ENCODE measurements at regions not wholly inside any gene's neighbourhood (a gene's known extent, or its start where the extent isn't known, plus 50 kb on each side); places are given as distances from the start of the nearest gene placed in this dataset.

DNA sequence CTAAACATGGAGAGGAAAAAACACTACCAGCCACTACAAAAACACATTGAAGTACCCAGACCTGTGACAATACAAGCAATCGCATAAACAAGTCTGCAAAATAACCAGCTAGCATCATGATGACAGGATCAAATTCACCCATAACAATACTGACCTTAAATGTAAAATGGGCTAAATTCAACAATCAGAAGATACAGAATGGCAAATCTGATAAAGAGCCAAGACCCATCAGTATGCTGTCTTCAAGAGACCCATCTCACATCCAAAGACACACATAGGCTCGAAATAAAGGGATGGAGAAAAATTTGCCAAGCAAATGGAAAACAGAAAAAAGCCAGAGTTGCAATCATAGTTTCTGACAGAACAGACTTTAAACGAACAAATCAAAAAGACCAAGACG lies 294.4 kb downstream of the MEF2C start:
- no peak for TF ChIP-seq CTCF (IDR thresholded peaks at IDR 0.05; ENCODE audit: borderline replicate concordance, insufficient read depth, low read depth, low read length)
- no peak overlapping the region for H3K4me3 ChIP-seq (ENCODE audit: low read depth, low read length)

DNA sequence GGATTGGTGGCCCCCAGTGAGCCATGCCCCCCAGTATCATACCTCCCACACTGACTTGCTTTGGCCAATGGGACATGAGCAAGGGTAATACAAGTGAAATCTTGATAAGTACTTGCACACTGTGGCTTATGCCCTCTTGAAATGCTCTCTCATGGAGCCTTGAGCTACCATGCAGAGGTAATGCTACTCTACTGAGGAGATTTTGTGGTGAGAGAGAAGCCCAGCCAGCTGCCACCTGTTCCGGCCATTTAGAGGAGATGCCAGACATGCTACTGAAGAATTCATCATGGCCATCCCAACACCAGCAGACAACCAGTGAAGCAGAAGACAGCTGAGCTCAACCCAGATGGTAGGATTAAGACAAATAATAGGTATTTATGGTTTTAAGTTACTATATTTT lies 299.5 kb downstream of the MEF2C start:
- TF ChIP-seq CTCF (IDR thresholded peaks at IDR 0.05; ENCODE audit: borderline replicate concordance, insufficient read depth, low read depth, low read length): no peak
- no peak overlapping the region for H3K4me3 ChIP-seq (ENCODE audit: low read depth, low read length)

GRCh38 chr5:88558366-88558765 lies 289.7 kb upstream of the TMEM161B start:
- H3K4me3 ChIP-seq (ENCODE audit: low read depth, low read length): no peak overlapping the region
- TF ChIP-seq CTCF (IDR thresholded peaks at IDR 0.05; ENCODE audit: borderline replicate concordance, insufficient read depth, low read depth, low read length): no peak

GRCh38 chr5:88557881-88558280 lies 289.2 kb upstream of the TMEM161B start:
- no peak overlapping the region for H3K4me3 ChIP-seq (ENCODE audit: low read depth, low read length)
- TF ChIP-seq CTCF (IDR thresholded peaks at IDR 0.05; ENCODE audit: borderline replicate concordance, insufficient read depth, low read depth, low read length): no peak

- no peak for TF ChIP-seq CTCF (IDR thresholded peaks at IDR 0.05; ENCODE audit: borderline replicate concordance, insufficient read depth, low read depth, low read length)
- H3K4me3 ChIP-seq (ENCODE audit: low read depth, low read length): no peak overlapping the region
Observed at GRCh38 chr5:88557131-88557530, 288.5 kb upstream of the TMEM161B start.

DNA sequence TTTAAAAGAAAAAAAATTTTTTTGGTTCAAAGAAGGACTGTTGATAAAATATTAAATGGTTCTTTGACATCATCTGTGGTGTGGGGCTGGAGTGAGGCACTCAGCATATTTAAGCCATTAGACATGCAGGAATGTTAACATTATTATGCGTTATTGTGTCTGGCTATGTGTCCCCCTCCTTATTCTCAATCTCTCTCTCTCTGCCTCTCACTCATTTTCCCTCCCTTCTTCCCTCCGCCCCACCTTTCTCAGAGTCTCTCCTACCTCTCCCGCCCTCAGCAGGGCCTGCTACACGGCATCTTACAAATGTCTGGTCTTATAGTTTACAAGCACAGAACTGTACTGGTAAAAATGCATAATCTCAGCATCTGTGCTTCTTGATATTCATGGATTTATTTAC lies 287.8 kb upstream of the TMEM161B start:
- TF ChIP-seq CTCF (IDR thresholded peaks at IDR 0.05; ENCODE audit: borderline replicate concordance, insufficient read depth, low read depth, low read length): no peak
- no peak overlapping the region for H3K4me3 ChIP-seq (ENCODE audit: low read depth, low read length)

GRCh38 chr5:88555674-88556073 lies 287.0 kb upstream of the TMEM161B start:
- H3K4me3 ChIP-seq (ENCODE audit: low read depth, low read length): no peak overlapping the region
- TF ChIP-seq CTCF (IDR thresholded peaks at IDR 0.05; ENCODE audit: borderline replicate concordance, insufficient read depth, low read depth, low read length): no peak
